Mesothelial cell of epicardium (in vitro differentiated cells): ENCODE measurements at regions not wholly inside any gene's neighbourhood (a gene's known extent, or its start where the extent isn't known, plus 50 kb on each side); places are given as distances from the start of the nearest gene placed in this dataset.

Experiments
- DNase-seq, 2 experiments: peaks; one replicate each; pipeline ENCODE4 v3.0.0; 2021; ENCODE audit warnings: low spot score in 2 of 2; ENCODE audit not compliant: unreplicated experiment in 2 of 2
- H3K27ac Mint-ChIP-seq: 2 replicates; pipeline ENCODE4 v1.8.0; 2021; ENCODE audit warnings: mixed read lengths
- H3K27me3 Mint-ChIP-seq: 2 replicates; pipeline ENCODE4 v1.8.0; 2021; ENCODE audit warnings: low read depth, mixed read lengths
- H3K36me3 Mint-ChIP-seq: 2 replicates; pipeline ENCODE4 v1.8.0; 2021; ENCODE audit warnings: mixed read lengths
- H3K4me1 Mint-ChIP-seq: 2 replicates; pipeline ENCODE4 v1.8.0; 2021; ENCODE audit warnings: mixed read lengths
- H3K4me3 Mint-ChIP-seq: 2 replicates; pipeline ENCODE4 v1.8.0; 2021; ENCODE audit warnings: mild to moderate bottlenecking, moderate library complexity, mixed read lengths
- H3K9me3 Mint-ChIP-seq: 2 replicates; pipeline ENCODE4 v1.8.0; 2021; ENCODE audit warnings: mixed read lengths
- CTCF ChIP-seq: fragments of 200-600 bp; sonication (generic); IDR thresholded peaks from one replicate; pipeline ENCODE4 v1.5.0; 2021; ENCODE audit warnings: antibody characterized with exemption; ENCODE audit not compliant: unreplicated experiment

- Mint-ChIP-seq H3K4me1 (peaks cover 37% of the 10 kb centered on the region), H3K27ac (peak overlapping the region; percentile 58), H3K4me3 (no peak overlapping the region), H3K9me3 (peaks cover 3% of the 10 kb centered on the region), H3K36me3 (peaks cover 2% of the 10 kb centered on the region), H3K27me3 (no peaks in the 10 kb centered on the region)
- TF ChIP-seq CTCF = no peak
- no peak for DNase-seq
Measured at GRCh38 chr21:41641510-41641815, 125.4 kb downstream of the RIPK4 start.

DNA sequence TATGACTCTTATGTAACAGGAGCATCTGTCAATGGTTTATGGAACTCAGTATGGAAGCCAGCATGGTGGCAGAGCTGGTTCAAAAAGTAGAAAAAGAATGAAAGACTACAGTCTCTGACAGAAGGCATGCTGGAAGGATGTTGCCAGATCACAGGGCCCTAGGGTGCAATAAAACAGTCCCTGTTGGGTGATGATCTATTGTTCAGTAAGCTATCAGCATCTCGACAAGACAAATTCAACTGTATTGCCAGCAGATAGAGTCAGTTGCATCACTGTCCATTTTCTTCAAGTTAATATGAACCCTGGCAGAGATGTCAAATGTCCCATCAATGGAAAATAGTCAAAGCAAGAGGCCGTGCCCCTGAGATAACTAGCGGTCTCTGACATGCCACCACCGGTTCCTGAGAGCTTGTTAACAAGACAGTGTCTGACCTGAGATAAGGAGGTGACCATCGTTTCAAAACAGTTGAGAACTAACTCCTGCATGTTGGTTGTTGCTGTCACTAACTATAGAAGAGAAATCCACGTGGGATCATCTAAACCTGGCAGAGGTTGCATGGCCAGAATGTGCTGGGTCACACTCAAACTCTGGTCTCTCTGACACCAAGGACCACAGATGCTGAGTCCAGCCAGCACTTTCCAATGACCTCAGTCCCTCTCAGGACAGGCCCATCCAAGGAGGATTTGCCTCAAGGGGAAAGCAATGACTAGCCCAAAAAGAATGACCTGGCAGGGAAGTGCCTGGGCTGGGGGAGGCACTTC lies 125.9 kb downstream of the RIPK4 start:
- Mint-ChIP-seq H3K27ac (peak overlapping the region; percentile 58), H3K9me3 (peaks cover 3% of the 10 kb centered on the region), H3K4me1 (peaks cover 37% of the 10 kb centered on the region), H3K36me3 (peaks cover 2% of the 10 kb centered on the region), H3K4me3 (no peak overlapping the region), H3K27me3 (no peaks in the 10 kb centered on the region)
- DNase-seq = no peak
- TF ChIP-seq CTCF = no peak

DNA sequence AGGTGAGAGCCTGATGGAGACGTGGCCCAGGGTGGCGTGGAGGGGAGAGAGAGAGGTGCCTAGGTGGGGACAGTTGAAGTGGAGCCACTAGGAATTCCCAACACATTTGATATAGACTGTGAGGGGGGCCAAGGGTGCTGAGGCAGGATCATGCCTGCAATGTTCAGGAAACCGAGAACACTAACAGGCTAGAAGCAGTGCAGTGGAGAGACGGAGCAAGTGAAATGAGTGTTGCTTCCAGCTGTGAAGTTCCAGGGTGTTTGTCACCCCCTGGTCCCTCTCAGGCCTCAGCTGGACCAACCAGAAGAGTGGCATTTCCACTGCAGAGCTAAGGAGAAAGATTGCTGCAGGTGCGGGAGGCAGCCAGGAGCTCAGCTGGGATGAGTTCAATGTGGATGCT lies 127.1 kb downstream of the RIPK4 start:
- no peak for DNase-seq
- peaks cover 3% of the 10 kb centered on the region for H3K9me3 Mint-ChIP-seq
- no peak for TF ChIP-seq CTCF
- peaks cover 2% of the 10 kb centered on the region for H3K36me3 Mint-ChIP-seq
- H3K4me3 Mint-ChIP-seq = no peak overlapping the region
- no peak overlapping the region for H3K27ac Mint-ChIP-seq
- H3K4me1 Mint-ChIP-seq = peaks cover 42% of the 10 kb centered on the region
- H3K27me3 Mint-ChIP-seq = no peaks in the 10 kb centered on the region

GRCh38 chr21:41639336-41639735 lies 127.5 kb downstream of the RIPK4 start:
- Mint-ChIP-seq H3K4me3 (no peak overlapping the region), H3K9me3 (peaks cover 3% of the 10 kb centered on the region), H3K36me3 (peaks cover 2% of the 10 kb centered on the region), H3K4me1 (peaks cover 43% of the 10 kb centered on the region), H3K27ac (no peak overlapping the region), H3K27me3 (no peaks in the 10 kb centered on the region)
- TF ChIP-seq CTCF = no peak
- DNase-seq = no peak

GRCh38 chr21:41638201-41638790 lies 128.6 kb downstream of the RIPK4 start:
- Mint-ChIP-seq H3K9me3 (peaks cover 3% of the 10 kb centered on the region), H3K36me3 (peaks cover 2% of the 10 kb centered on the region), H3K4me1 (peaks cover 48% of the 10 kb centered on the region), H3K4me3 (no peak overlapping the region), H3K27ac (no peak overlapping the region), H3K27me3 (no peaks in the 10 kb centered on the region)
- DNase-seq = no peak
- no peak for TF ChIP-seq CTCF
